GM12892 (cell line): ENCODE measurements at regions not wholly inside any gene's neighbourhood (a gene's known extent, or its start where the extent isn't known, plus 50 kb on each side); places are given as distances from the start of the nearest gene placed in this dataset.
"Not testable (repeated sequence)": the region's sequence is repeated elsewhere in the genome, so short reads cannot be mapped to it uniquely, and the experiment has no call there.

Experiments used
- DNase-seq: peaks from one replicate; pipeline ENCODE4 v3.0.0; 2011; ENCODE audit not compliant: insufficient read length
- FAIRE-seq: peaks from 2 replicates; lab custom pipeline; 2011; peaks lifted over from hg19 to GRCh38; lab: Jason Lieb, UNC
- POLR2A ChIP-seq: IDR thresholded peaks from 2 replicates; pipeline ENCODE4 v1.6.1; 2011; ENCODE audit warnings: low read depth, low read length, control low read depth
- POLR2AphosphoS5 ChIP-seq: IDR thresholded peaks from 2 replicates; pipeline ENCODE4 v1.6.1; 2011; ENCODE audit warnings: low read depth, low read length, control low read depth
- TAF1 ChIP-seq: IDR thresholded peaks from 2 replicates; pipeline ENCODE4 v1.6.1; 2011; ENCODE audit warnings: low read depth, mild to moderate bottlenecking, control low read depth, low read length, borderline replicate concordance

DNA sequence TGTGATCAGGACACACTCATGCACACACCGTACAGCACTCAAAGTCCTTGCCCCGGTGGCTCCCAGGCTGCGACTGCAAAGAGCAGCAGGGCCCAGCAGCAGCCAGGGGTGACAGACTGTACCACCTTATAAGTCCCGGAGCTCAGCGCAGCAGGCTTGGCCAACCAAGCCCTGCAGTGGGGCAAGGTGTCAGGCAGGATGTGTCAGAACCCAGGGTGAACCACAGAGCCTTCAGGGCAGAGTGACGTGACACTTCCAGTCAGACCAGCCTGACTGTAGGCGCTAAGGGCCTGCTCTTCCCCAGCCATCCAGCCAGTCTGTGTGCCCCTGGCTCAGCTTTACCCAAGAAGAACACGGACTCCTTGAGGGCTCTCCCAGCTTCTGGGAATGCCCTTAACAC lies 204.1 kb downstream of the COPRS start:
- FAIRE-seq (no peak), DNase-seq (no peak)
- TF ChIP-seq POLR2A (no peak), POLR2AphosphoS5 (no peak), TAF1 (no peak)

DNA sequence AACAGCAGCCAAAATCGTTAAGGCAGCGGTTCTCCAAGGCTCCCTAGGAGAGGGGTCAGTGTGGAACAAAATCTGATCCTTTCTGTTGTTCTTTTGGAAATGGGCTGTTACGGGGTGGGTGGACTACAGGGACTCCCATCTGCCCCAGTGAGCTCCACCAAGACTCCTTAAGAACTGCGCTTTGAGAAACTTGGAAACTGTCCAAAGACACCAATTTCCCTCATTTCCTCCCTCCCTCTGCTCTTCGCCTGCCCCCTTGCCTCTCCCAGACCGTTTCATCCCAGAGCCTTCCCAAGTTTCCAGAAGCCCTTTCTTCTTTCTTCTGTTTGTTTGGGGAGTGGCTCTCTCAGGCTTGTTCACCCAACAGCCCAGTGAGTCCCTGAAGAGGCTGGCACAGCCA lies 205.4 kb downstream of the COPRS start:
- TF ChIP-seq POLR2A, result no peak
- TF ChIP-seq POLR2AphosphoS5, result no peak
- no peak for TF ChIP-seq TAF1
- DNase-seq, result no peak
- no peak for FAIRE-seq

DNA sequence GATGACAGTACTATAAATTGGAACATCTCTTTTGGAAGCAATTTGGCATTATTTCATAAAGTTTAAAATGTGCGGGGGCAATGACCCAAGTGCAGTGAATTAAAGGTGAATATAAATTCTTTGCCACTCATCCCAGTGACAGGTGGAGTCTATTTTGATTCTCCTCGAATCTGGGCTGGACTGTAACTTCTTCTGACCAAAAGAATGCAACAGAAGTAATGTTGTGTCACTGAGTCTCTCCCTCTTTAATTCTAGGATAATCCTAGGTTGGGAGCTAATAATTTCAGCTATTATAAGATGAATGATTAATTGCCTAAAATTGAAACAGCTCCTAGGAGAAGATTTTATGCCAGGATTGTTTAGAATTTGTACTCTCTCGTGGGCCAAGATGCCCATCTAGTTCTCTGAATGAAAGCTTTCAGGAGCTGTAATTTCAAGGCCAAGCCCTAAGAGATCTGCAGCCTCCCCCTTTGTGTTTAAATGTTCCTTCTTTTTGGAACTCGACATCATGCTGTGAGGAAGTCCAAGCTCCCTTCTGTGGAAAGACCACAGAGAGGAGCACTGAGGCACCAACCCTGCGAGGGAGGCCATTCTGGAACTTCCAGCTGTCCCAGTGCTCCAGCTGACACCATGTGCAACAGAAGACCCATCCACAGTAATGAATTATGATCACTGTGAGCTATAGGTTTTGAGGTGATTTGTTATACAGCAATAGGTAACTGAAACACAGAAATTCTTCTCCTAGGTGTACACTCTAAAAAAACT lies 208.1 kb downstream of the COPRS start:
- FAIRE-seq (no peak), DNase-seq (no peak)
- TF ChIP-seq TAF1, result no peak
- no peak for TF ChIP-seq POLR2AphosphoS5
- TF ChIP-seq POLR2A, result no peak

DNA sequence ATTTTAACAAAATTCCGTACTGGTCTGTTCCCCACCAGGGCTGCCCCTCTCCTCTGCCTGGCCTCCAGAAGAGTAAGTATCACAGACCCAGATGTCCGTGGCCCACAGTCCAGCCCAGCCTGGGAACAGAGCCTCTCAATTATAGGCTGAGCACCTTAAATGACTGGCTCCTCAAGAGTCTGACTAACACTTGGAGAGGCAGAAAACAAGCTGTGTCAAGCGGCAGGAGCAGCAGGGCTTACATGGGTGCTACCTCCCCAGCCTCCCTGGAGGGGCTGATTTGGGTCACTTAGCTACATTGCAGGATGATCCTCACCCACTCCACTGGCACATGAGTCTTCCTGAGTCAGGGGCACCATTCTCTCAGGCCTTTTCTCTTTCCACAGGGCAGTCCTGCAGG lies 209.7 kb downstream of the COPRS start:
- TF ChIP-seq TAF1, result no peak
- no peak for TF ChIP-seq POLR2A
- TF ChIP-seq POLR2AphosphoS5, result no peak
- FAIRE-seq (no peak), DNase-seq (no peak)

DNA sequence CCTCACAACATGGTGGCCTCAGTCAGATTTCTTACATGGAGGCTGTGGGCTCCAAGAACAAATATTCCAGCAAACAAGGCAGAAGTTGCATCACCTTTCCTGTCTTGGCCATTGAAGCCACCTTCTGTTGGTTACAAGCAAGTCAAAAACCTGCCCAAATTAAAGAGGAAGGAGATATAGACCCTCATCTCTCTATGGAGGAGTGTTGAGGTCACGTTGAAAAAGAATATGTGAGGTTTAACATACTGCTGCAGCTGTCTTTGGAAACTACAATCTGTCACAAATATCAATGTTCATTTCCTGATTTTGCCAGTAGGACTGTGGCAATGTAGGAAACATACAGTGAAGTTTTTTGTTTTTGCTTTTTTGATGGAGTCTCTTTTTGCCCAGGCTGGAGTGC lies 211.4 kb downstream of the COPRS start:
- FAIRE-seq, result no peak
- DNase-seq, result no peak
- TF ChIP-seq TAF1 (no peak), POLR2A (no peak), POLR2AphosphoS5 (no peak)

DNA sequence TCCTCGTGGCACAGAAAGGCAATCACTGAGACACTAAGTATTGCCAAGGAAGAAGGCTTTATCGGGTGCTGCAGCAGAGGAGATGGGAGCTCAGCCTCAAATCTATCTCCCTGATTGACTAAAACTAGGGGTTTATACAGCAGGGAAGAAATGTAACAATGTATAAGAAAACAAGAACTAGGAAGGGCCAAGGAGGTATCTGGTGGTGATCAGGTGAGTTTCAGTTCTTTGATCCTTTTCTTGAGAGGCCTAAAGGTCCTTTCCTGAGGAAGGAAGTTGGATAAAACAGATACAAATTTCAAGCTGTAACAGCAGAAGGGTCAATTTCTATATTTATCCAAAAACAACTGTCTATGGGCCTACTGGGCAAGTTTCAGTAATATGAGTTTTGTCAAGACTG lies 212.4 kb downstream of the COPRS start:
- TF ChIP-seq TAF1, result no peak
- TF ChIP-seq POLR2AphosphoS5, result no peak
- TF ChIP-seq POLR2A, result no peak
- DNase-seq (no peak), FAIRE-seq (no peak)

DNA sequence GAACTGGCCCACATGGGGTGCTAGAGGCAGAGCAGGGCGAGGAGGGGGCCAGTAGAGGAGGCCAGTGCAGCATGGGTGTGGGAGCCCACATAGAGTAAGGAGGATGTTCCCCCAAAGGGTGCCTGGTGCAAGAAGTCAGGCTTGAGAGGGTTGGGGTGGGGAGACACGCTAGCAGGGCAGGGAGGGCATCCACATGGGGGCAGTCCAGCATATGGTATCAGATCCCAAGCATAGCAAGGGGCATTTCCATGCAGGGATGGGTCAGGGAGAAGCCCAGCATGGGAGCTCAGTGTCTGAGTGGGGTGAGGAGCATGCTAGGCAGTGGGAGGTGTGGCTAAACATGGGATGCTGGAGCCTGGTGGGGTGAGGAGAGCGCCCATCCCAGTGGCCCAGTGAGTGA lies 213.7 kb downstream of the COPRS start:
- FAIRE-seq (no peak), DNase-seq (no peak)
- TF ChIP-seq POLR2A (no peak), TAF1 (no peak), POLR2AphosphoS5 (no peak)

DNA sequence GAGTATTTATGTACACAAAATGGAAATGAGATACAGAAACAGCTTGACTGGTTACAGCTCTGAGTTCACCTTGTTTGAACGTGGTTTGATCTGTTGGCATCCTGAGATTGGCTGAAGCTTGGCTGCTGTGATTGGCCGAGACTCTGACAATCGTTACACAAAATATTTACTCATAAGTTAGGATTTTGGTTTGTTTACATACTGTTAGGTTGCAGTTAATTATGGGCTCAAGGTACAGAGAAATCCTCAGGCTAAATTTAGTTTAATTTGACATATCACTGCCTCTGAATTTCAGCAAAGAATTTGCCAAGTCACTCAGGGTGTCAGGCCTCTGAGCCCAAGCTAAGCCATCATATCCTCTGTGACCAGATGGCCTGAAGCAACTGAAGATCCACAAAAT lies 227.3 kb downstream of the COPRS start:
- no peak for FAIRE-seq
- no peak for DNase-seq
- TF ChIP-seq TAF1, result no peak

DNA sequence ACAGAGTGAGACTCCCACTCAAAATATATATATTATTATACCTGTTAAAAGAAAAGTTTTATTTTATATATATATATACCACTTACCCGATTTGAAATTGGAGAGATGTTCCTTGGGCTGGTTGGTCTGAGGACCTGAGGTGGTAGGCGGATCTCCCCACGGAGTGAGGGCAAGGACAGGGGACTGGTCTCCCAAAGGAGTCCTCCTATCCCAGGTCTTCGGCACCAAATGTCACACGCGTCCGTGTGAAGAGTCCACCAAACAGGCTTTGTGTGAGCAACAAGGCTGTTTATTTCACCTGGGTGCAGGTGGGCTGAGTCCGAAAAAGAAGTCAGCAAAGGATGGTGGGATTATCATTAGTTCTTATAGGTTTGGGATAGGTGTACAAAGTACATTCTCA lies 228.2 kb downstream of the COPRS start:
- not testable (repeated sequence) for FAIRE-seq, DNase-seq

DNA sequence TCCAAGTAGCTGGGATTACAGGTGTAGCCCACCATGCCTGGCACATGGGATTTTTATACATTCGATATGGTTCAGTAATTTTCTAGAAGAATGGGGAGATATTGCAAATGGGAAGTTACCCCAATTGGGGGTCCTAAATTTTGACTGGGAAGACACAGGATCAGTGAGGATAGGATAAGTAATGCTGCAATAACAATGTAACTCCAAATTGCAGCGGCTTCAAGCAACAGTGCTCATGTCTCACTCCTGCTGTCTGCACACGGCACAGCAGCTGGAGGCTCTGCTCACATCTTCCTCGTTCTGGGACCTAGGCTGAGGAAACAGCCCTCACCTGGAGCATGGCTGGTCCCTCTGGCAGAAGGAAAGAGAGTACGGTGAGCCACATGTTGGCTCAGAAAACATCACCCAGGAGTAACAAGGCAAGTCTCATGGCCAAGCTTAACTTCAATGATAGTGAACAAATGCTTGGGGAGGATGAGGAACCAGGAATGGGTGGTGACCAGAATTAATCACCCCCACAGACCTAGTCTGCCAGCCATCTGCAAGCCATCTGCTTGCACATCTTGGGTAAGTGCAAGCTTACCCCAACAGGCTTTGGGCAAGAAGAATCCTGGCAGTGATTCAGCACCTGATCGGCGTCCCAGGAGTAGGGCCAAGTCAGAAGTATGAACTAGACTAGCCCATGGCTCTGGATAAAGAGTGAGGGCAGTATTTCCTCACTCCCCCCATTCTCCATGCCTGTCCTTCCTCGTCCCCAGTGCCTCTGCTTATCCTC lies 229.2 kb downstream of the COPRS start:
- FAIRE-seq, result no peak
- no peak for TF ChIP-seq POLR2A
- no peak for TF ChIP-seq POLR2AphosphoS5
- no peak for TF ChIP-seq TAF1
- DNase-seq, result no peak

DNA sequence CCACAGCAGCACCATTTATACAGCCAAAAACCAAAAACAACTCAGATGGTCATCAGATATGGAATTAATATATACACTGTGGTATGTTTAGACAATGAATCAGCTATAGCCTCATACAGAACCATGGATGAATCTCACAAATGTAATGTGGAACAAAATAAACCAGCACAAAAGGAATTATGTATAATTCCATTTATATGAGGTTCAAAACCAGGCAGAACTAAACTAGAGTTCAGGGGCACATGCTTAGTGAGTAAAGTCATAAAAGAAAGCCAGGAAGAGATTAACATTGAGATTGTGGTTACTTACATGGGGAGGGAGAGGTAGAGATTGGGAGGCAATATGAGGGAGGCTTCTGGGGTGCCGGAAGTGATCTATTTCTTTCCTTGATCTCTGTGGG lies 231.1 kb downstream of the COPRS start:
- FAIRE-seq, result no peak
- no peak for DNase-seq
- TF ChIP-seq POLR2AphosphoS5, result no peak

DNA sequence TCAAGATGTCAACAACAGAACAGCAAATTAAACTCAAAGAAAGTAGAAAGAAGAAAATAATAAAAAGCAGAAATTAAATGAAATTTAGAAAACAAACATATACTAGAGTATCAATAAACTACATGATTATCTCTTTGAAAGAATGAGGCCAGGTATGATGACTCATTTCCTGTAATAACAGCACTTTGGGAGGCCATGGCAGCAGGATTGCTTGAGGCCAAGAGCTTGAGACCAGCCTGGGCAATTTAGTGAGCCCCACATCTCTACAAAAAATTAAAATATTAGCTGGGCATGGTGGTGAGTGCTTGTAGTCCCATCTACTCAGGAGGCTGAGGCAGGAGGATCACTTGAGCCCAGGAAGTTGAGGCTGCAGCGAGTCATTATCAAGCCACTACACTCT lies 232.5 kb downstream of the RAB11FIP4 start:
- TF ChIP-seq POLR2AphosphoS5 (no peak), POLR2A (no peak), TAF1 (no peak)
- DNase-seq (no peak), FAIRE-seq (no peak)
